ENCODE measurements at regions not wholly inside any gene's neighbourhood (a gene's known extent, or its start where the extent isn't known, plus 50 kb on each side); places are given as distances from the start of the nearest gene placed in this dataset.

- DNase-seq (ENCODE audit: low spot score): no peak
- no peaks in the 10 kb centered on the region for H3K4me1 ChIP-seq (ENCODE audit: control insufficient read depth in 4 of 4, insufficient read depth in 4 of 4, low read length in 3 of 4)
- H3K9me3 ChIP-seq (ENCODE audit: control insufficient read depth in 4 of 4, low read length in 3 of 4): no peaks in the 10 kb centered on the region
- no peak overlapping the region for H3K27ac ChIP-seq (ENCODE audit: low read depth in 1 of 2, low read length in 2 of 2)
- TF ChIP-seq REST (IDR thresholded peaks at IDR 0.05): no peak
- TF ChIP-seq JUND (IDR thresholded peaks at IDR 0.05): no peak
- no peak for TF ChIP-seq FOXA1 (IDR thresholded peaks at IDR 0.05)
- TF ChIP-seq CTCF (IDR thresholded peaks at IDR 0.05; ENCODE audit: low read depth, low read length, missing input control): no peak
- H3K36me3 ChIP-seq (ENCODE audit: control insufficient read depth in 4 of 4, insufficient read depth in 3 of 4, low read depth in 1 of 4, low read length in 3 of 4): no peaks in the 10 kb centered on the region
- peaks cover 0 to 9% (median 4%) of the 10 kb centered on the region in 4 donors for H3K27me3 ChIP-seq (ENCODE audit: control insufficient read depth in 4 of 4, insufficient read depth in 4 of 4, low read length in 3 of 4)
- 69% methylated on average over 5 of the region's 5 CpGs for WGBS
- H3K4me3 ChIP-seq (ENCODE audit: low read depth in 1 of 3, low read length in 3 of 3): no peak overlapping the region
- no peak overlapping the region for H3K9ac ChIP-seq (ENCODE audit: low read depth in 1 of 2, low read length in 2 of 2)
These were observed 88.6 kb upstream of the IFNE start for GRCh38 chr9:21570643-21571275.

- peaks cover 0 to 11% (median 4%) of the 10 kb centered on the region in 4 donors for H3K27me3 ChIP-seq (ENCODE audit: control insufficient read depth in 4 of 4, insufficient read depth in 4 of 4, low read length in 3 of 4)
- H3K9me3 ChIP-seq (ENCODE audit: control insufficient read depth in 4 of 4, low read length in 3 of 4): no peaks in the 10 kb centered on the region
- no peak for DNase-seq (ENCODE audit: low spot score)
- WGBS: 71% methylated on average over 1 of the region's 1 CpG
- TF ChIP-seq SP1 (IDR thresholded peaks at IDR 0.05) (no peak), FOXA2 (IDR thresholded peaks at IDR 0.05) (no peak), ZBTB33 (IDR thresholded peaks at IDR 0.05) (no peak), HNF4G (IDR thresholded peaks at IDR 0.05) (no peak), RXRA (IDR thresholded peaks at IDR 0.05) (no peak), JUND (IDR thresholded peaks at IDR 0.05) (no peak), REST (IDR thresholded peaks at IDR 0.05) (no peak)
- no peak overlapping the region for H3K4me3 ChIP-seq (ENCODE audit: low read depth in 1 of 3, low read length in 3 of 3)
- no peaks in the 10 kb centered on the region for H3K36me3 ChIP-seq (ENCODE audit: control insufficient read depth in 4 of 4, insufficient read depth in 3 of 4, low read depth in 1 of 4, low read length in 3 of 4)
- H3K4me1 ChIP-seq (ENCODE audit: control insufficient read depth in 4 of 4, insufficient read depth in 4 of 4, low read length in 3 of 4): no peaks in the 10 kb centered on the region
- no peak overlapping the region for H3K27ac ChIP-seq (ENCODE audit: low read depth in 1 of 2, low read length in 2 of 2)
- no peak overlapping the region for H3K9ac ChIP-seq (ENCODE audit: low read depth in 1 of 2, low read length in 2 of 2)
These were observed 92.1 kb upstream of the IFNE start for GRCh38 chr9:21574261-21574660.

Measured in liver (tissue), 8 donors.